Fibroblast of gingiva (primary cell): ENCODE measurements at regions not wholly inside any gene's neighbourhood (a gene's known extent, or its start where the extent isn't known, plus 50 kb on each side); places are given as distances from the start of the nearest gene placed in this dataset.
"Not testable (repeated sequence)": the region's sequence is repeated elsewhere in the genome, so short reads cannot be mapped to it uniquely, and the experiment has no call there.

Source experiments
- DNase-seq: peaks from one replicate; pipeline ENCODE4 v3.0.0-alpha.2; 2011; ENCODE audit warnings: low read depth

DNA sequence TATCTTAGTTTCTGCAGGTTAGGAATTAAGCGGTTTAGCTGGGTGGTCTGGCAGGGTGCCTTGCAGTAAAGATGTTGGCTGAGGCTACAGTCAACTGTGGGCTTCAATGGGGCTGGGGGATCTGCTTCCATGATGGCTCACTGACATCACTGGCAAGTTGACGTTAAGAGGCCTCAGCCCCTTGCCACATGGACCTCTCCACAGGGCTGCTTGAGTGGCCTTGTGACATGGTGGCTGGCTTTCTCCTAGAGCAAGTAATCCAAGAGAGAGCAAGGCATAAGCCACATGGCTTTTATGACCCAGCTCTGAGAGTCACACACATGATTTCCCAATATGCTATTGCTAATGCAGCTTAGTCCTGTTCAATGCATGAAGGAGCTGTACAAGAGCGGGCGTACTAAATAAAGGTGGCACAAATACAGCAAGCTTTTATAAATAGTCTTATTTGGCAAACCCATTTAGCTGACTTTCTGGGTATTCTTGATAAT lies 109.1 kb downstream of the SEPTIN7 start:
- no peak for DNase-seq

DNA sequence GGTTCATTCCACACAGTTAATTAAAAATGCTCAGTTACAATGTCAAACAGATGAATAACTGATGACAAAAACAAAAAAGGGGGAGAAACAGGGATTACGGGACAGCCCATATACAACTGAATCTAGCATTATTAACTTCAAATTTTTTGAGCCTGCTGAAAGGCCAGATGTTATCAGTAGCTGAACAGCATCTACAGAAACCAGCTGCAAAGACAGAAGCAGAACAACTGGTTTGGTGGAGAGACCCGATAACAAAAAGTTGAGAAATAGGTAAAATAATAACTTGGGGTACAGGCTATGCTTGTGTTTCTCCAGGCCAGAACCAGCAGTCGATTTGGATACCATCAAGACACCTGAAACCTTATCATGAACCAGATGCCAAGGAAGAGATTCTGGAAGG lies 109.8 kb downstream of the SEPTIN7 start:
- DNase-seq: not testable (repeated sequence)

DNA sequence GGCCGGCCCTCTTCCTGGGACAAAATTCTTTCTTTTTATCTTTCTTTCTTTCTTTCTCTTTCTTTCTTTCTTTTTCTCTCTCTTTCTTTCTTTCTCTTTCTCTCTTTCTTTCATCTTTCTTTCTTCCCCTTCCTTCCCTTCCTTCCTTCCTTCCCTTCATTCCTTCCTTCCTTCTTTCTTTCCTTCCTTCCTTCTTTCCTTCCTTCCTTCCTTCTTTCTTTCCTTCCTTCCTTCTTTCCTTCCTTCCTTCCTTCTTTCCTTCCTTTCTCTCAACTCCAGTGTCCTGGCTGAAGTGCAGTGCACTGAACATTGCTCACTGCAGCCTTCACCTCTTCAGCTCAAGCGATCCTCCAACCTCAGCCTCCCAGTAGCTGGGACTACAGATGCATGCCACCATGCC lies 112.5 kb downstream of the SEPTIN7 start:
- not testable (repeated sequence) for DNase-seq

DNA sequence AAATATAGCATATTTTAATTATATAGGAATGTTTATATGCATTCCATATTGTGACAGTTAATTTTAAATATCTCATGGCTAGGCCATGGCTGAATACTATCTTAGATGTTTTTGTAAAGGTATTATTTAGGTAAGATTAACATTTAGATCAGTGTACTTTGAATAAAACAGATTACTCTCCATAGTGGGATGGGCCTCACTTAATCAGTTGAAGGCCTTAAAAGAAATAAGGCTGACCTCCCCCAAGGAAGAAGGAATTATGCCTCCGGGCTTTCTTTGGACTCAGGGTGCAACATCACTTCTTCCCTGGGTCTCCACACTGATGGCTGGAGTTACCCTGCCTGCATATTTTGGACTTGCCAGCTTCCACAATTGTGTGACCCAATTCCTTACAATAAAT lies 113.4 kb downstream of the SEPTIN7 start:
- DNase-seq: not testable (repeated sequence)

DNA sequence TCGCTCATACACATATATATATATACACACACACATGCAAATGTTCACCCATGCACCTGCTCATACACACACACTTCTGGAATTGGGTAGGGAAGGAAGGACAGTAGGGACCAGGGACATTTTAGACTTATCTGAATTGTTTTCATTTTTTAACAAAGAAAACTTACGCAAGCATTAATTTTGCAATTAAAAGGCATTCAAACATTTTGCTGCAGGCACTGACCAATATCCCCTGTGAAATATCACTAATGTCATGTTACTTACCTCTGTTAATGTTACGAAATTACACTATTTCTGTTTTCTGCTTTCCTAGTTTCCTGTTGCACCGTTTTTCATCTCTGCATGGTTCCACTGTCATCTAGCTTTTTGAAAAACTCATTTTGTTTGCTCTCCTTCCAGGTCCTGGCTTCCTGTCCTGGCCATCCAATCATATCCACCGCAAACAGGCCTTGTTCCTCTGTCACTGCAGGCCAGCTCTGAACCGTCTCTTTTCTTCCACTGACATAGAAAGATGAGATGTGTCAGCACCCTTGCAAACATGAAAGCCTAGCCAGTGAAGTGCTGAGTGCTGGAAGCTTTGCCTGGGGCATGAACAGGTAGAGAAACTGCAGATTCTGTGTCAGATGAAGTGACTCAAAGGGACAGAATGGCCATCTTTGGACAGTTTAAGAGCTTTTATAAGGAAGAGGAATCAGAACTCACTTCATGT lies 114.5 kb downstream of the SEPTIN7 start:
- DNase-seq: not testable (repeated sequence)

DNA sequence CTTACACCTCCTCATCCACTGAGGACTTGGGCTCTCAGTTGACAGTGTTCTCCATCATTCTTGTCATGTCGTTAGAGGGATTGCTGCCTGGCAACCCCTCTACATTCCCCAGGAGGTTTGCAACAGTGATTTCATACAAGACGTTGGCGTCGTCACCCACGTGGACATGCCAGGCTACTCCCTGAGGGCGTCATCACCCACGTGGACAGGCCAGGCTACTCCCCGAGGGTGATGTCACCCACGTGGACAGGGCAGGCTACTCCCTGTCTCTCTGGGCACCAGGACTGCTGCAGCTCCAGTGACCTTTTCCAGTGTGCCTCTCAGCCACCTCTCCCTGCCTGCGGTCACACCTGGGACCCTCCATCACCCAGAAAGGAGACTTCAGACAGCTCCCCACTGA lies 117.4 kb downstream of the SEPTIN7 start:
- not testable (repeated sequence) for DNase-seq

DNA sequence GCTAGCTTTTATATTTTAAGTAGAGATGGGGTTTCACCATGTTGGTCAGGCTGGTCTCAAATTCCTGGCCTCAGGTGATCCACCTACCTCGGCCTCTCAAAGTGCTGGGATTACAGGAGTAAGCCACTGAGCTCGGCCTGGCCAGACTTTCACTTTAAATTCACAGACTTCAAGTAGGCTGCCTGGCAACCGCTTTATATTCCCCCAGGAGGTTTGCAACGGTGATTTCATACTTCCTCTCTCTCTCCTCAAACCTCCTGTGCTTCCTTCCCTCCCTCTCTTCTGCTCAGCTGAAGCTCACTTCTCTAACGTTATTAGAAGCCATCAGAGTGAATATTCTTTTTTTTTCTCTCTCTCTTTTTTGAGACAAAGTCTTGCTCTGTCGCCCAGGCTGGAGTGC lies 118.8 kb downstream of the SEPTIN7 start:
- not testable (repeated sequence) for DNase-seq

DNA sequence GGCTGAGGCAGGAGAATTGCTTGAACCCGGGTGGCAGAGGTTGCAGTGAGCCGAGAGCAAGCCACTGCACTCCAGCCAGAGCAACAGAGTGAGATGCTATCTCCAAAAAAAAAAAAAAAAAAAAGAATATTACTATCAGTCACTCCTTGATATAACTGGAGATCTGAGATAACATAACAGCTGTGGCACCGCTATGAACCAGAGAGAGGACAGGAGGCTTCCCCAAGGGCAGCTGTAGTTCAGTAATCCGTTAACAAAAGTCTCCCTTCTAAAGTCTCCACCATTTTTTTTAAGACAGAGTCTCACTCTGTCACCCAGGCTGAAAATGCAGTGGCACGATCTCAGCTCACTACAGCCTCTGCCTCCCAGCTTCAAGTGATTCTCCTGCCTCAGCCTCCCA lies 120.5 kb downstream of the SEPTIN7 start:
- DNase-seq: not testable (repeated sequence)

DNA sequence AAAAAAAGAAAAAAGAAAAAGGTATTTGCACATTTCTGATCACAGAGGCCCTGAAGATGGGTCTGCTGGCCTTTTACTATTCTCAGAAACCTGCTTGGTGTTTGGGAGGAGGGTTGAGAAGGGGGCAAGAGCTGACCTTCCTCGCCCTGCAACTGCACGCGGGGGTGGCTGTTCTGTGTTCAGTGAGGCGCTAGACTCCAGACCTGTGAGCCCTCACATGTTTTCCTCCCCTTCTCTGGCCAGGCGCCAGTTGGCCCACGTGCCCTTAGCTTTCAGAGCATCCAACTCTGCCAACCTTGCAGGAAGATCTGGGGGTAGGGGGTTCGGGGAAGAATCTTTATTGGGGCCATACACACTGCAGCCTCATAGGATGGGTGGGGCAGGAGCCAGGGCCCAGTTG lies 123.8 kb downstream of the SEPTIN7 start:
- not testable (repeated sequence) for DNase-seq

DNA sequence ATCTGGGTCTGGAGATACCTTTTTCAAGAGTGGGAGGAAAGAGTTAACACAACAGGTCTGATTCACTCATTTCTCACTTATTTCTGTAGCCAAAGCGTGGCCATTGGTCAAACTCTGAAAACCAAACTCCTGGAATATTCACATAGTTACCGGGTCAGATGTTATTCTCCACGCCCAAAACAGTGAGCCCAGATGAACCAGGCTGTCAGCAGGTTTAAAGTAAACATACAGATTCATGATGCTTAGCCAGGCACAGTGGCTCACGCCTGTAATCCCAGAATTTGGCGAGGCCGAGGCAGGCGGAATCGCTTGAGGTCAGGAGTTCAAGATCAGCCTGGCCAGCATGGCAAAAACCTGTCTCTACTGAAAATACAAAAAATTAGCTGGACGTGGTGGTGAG lies 126.1 kb downstream of the SEPTIN7 start:
- DNase-seq: not testable (repeated sequence)

DNA sequence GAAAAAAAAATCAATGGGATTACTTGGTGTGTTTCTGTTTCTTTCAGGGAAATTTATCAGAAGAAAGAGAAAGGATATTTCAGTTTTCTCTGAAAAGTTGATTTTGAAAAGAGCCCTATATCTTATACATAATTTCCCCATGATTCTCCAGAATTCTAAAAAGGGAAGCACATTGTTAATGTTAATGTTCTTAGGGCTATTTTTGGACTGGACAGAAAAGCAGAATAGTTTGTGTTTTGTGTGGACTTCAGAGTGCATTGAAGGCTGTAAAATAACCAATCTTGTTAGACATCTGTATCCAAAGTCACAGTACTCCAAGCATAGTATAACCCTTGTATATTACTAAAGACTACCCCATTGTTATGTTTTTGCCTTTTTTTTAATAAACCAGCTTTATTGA lies 130.3 kb downstream of the SEPTIN7 start:
- DNase-seq: not testable (repeated sequence)

DNA sequence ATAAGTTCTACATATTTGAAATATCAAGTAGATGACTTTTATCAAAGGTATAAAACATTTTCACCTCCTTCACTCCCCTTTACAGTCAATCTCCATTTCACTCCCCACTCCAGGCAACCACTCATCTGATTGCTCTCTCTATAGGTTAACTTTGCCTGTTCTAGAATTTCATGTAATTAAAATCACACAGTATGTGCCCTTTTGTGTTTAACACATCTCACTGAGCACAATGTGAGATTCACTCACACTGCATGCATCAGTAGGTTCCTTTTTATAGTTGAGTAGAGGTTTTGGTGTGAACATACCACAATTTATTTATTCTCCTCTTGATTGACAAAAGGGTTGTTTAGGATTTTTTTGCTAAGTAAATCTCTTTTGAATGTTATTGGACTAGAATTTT lies 130.7 kb downstream of the SEPTIN7 start:
- DNase-seq: not testable (repeated sequence)

DNA sequence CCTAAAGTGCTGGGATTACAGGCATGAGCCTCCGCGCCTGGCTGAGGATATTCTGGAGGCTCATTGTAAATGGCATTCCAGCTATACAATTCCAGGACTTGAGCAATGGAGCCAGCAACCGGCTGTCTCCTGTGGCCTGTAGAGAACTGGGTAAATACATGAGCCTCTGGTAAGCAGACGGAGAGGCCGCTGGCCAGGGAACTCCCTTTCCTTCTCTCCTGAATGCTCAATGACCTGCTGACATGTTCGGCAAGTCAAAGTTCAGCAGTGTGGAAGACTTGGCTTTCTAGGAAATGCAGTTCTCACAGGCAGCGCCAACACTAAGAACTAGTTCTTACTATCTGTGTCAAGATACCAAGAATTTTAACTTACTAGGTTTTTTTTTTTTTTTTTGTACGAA lies 139.8 kb downstream of the SEPTIN7 start:
- DNase-seq: not testable (repeated sequence)

DNA sequence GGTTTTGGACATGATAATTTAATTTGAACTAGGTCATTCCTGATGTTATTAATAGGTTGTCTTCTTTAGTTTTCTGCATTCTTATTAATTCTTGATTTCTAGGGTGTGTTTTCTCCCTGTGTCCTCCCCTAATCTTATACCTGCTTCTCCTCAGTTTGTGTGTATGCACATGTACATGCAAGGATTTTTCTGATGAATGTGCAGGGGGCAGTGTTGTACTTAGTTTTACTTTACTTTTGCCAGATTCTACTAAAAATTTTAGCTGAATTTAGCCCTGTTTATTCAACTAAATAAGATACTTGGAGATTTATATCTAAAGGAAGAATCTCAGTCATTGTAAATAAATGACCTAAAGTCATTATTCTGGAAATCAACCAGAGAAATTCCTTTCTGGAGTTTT lies 144.8 kb downstream of the SEPTIN7 start:
- not testable (repeated sequence) for DNase-seq

DNA sequence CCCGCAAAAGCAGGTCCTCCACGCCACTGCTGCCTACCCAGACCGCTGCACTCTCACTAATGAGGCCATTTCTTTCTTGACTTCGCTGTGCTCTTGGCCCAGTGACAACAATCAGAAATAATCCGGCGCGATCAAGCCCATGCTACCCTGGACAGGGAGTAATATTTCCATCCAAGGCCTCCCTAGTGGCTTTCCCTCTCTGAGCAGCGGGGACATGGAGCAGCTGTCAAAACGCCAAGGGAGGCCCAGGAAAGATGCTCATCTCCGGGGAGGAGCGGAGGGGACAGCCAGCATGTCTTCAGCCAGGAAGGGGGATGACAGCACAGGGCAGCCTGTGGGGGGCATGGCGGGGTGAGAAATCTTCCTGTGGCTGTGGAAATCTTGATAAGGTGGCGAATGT lies 154.9 kb downstream of the SEPTIN7 start:
- DNase-seq: not testable (repeated sequence)

DNA sequence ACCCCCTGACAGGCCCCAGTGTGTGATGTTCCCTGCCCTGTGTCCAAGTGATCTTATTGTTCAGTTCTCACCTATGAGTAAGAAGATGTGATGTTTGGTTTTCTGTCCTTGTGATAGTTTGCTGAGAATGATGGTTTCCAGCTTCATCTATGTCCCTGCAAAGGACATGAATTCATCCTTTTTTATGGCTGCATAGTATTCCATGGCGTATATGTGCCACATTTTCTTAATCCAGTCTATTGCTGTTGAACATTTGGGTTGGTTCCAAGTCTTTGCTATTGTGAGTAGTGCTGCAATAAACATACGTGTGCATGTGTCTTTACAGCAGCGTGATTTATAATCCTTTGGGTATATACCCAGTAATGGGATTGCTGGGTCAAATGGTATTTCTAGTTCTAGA lies 156.1 kb downstream of the SEPTIN7 start:
- not testable (repeated sequence) for DNase-seq

DNA sequence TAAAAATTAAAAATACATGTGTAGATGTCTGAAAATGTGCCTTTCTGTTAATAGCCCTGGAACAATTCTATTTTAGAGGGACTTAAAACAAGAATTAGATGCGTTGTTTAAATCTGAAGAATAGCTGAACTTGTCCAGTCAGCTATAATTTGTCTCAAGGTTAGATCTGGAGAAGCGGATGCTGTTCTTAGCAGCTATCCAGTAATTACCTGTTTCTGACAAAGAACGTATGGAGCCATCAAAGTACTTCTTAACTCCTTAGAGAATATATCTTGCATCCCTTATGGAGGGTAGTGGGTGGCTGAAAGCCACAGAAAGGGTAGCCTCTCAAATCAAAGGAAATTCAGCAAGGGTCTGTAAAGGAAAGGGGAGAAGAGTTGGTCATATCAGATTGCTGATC lies 160.4 kb downstream of the SEPTIN7 start:
- DNase-seq: not testable (repeated sequence)

DNA sequence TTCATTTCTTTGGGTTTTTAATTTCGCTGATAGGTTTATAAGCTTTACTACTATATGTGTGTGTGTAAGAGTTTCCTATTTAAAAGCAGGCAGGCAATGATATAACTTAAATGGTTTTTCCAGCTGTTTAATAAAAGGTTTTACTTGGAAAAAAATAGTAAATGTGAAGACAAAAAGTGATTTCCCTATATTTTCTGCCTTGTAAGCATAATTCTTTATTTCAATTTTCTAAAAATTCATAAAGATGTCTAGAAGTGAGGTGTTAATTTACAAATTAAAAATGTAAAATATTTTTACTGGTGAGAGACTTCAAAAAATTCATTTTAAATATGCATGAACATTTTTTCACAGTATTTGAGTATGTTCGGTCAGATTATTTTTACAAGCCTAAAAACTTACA lies 161.8 kb downstream of the SEPTIN7 start:
- not testable (repeated sequence) for DNase-seq

DNA sequence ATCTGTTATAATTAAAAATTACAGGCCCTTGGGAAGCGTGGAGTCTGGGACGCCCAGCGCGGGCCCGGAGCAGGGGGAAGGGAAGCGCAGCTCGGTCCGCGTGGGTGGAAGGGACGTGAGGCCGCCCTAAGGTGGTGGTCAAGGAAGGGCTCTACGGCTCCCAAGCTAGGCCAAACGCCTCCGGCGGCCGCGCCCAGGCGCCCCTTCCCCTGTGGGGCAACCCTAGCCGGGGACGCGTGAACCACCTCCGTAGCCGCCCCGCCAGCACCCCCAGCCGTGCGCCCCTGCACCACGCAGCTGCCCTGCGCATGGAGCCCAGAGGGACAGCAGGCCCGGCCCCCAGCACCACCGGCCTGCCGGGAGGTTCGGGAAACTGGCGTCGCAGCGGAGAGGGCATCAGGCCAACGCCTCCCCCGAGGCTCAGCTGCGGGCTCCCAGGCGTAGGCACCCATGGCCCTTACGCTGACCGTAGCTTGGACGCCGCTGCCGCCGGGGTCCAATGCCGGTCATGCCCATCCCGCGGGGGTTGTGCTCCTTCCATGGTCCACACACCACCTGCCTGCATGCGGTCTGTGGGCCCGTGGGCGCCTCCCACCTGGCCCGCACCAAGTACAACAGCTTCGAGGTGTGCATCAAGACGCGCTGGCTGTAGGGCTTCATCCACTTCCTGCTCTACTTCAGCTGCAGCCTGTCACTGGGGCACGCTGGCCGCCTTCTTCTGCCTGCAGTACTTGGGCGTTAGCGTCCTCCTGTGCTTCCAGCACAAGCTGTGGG lies 166.7 kb downstream of the SEPTIN7 start:
- DNase-seq: no peak

DNA sequence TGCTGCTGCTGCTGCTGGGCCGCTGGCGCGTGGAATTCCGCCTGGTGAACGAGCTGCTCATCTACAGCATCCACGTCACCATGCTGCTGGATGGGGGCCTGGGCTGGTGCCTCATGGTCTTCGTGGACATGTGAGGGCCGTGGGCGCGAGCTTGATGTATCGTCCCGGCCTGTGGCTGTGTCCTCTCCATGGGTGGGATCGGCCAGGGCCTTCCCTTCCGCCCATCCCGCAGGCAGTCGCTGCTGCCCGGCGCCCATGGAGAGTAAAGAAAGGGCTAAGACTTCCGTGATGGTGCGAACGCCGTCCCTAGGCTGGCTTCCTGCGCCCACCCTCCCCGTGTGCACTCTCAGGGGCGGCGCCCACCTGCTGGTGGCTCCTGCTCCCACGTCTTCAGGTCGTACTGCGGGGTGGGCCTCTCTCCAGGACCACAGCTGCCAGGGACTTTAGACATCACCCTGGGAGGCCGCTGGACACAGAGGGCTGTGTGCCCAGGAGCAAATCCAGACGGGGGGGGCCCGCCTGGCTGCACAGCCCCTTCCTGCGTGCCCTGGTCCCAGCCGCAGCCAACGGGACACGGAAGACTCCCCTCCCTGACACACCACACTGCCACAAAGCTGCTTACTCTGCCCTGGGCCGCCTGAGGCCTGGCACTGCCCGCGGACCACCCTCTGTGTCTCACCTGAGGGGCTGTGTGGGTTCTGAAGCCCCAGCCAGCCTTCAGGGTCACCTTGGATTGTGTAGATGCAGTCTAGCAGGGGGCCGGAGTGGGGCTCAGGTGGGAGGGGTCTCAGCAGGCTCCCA lies 167.5 kb downstream of the SEPTIN7 start:
- no peak for DNase-seq

DNA sequence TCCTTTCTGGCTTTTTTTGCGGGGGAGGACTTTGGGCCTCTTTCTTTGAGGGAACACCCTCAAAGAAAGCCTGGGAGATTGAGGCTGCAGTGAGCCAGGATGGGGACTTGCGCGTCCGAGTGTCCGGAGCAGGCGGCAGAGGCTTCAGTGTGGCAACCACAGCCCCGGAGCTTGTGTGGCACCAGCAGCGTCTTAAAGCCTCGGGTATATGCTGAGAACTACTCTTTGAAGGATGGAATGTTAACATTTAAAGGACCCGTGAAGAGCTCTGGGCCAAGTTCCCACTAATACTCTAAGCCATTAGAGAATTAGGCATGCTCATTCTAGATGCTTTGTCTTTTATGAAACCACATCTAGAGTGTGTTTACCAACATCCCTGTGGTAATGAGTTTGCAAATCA lies 168.2 kb downstream of the SEPTIN7 start:
- DNase-seq: no peak

DNA sequence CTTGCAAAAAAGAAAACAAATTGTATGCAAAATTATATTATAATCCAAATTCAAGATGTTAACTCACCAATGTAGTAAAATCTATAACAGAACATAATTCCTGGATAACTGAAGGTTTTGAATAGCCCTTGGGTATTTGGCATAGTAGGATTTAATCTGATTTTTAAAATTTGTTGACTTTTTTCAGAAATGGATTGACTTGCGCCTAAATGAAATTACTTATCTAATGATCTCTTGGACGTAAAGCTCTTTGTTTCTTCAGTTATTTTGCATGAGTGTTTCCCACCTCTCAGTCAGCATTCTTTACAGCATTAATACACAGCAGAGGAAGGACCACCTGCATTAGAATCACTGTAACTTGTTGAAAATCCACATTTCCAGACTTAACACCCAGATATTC lies 169.6 kb downstream of the SEPTIN7 start:
- DNase-seq: no peak
